Activated CD8-positive, alpha-beta memory T cell treated with anti-CD3 and anti-CD28 coated beads for 48 hours (primary cell): ENCODE measurements at regions not wholly inside any gene's neighbourhood (a gene's known extent, or its start where the extent isn't known, plus 50 kb on each side); places are given as distances from the start of the nearest gene placed in this dataset.
"Not testable (repeated sequence)": the region's sequence is repeated elsewhere in the genome, so short reads cannot be mapped to it uniquely, and the experiment has no call there.

Source experiments
- DNase-seq, 3 experiments: peaks; one replicate each; pipeline ENCODE4 v3.0.0-alpha.2; 2020; ENCODE audit warnings: low read depth in 2 of 3, low spot score in 2 of 3

DNA sequence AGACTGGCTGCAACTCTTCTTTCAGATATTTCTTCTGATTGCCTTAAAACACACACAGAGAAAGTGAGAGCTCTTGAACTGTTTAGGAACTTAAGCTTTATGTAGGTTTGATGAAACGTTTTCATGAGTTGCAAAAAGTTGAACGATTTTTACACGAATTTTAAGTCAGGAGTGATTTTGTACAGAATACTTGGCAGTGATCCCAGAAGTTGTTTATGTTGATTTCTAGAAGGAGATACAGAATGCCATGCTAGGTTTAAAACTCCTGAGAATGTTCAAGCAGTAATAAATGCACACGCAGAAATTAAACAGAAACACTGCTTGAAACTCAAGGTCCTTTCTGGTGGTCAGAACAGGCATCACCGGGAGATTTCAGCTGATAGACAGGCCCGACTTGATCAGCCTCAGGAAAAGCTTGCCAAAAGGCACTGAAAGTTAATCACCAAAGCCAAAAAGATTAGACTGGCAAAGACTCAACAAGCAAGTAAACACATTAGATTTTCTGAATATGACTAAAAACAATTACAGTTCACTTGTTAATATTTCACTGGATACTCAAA lies 123.1 kb downstream of the SOCS6 start:
- DNase-seq: no peak

DNA sequence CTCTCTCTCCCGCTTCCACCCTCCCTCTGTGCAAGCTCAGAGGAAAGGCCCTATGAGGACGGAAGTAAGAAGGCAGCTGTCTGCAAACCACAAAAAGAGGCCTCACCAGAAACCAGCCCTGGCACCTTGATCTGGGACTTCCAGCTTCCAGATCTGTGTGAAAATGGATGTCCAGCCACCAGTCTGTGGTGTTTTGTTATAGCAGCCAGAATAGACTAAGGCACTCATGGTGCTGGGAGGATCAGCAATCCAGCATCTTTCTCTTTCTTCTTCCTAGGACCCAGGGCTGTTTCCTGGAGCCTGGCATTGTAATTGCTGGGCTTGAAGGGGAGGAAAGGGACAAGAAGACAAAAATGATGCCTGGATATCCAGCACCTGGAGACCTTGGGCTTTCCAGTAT lies 122.5 kb downstream of the SOCS6 start:
- no peak for DNase-seq

DNA sequence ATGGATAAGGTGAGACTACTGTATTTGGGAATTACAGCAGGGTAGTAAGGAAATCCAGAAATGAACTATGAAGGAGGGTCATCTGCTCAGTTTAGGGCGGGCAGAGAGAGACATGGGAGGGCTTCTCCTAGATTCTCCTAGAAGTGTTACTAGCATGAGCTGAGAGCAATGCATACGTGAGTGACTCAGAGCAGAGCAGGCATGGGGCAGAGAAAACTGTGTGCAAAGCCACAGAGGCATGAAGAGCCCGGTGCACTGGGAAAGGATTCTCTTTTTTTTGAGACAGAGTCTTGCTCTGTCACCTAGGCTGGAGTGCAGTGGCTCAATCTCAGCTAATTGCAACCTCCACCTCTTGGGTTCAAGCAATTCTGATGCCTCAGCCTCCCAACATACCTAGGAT lies 116.2 kb downstream of the SOCS6 start:
- no peak for DNase-seq

DNA sequence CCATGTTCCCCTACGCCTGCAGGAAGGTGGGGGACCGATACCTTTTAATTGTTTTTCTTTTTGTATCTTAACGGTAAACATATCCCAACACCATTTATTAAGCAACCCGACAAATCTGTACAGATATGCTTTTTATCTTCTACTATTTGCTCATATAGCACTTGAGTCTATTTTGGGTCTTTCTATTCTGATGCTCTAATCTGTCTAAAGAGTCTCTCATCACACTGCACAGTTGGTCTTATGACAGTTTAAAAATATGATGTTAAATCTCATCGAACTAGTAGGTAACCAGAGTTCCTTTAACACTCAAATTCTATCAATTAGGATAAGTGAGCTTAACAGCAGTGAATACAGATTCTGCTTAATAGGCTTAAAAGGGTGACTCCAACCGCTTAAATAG lies 111.6 kb downstream of the SOCS6 start:
- no peak for DNase-seq

DNA sequence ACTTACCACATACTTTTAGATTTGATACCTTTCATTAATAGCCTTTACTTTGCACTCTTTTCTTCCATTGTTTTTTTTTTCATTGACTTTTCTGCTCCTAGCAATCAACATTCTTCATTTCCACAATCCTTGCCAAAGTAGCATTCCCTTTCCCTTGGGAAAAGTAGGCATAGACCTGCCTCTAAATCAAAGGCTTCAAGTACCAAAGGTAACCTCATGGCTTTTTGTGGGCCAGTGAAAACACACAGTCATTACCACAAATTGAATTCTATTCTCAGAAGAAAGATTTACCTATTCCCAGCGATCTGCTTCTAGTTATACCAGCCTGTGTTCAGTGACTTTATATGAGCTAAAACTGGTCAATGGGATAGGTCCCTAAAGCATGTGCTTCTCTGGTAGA lies 109.2 kb downstream of the SOCS6 start:
- DNase-seq: no peak

DNA sequence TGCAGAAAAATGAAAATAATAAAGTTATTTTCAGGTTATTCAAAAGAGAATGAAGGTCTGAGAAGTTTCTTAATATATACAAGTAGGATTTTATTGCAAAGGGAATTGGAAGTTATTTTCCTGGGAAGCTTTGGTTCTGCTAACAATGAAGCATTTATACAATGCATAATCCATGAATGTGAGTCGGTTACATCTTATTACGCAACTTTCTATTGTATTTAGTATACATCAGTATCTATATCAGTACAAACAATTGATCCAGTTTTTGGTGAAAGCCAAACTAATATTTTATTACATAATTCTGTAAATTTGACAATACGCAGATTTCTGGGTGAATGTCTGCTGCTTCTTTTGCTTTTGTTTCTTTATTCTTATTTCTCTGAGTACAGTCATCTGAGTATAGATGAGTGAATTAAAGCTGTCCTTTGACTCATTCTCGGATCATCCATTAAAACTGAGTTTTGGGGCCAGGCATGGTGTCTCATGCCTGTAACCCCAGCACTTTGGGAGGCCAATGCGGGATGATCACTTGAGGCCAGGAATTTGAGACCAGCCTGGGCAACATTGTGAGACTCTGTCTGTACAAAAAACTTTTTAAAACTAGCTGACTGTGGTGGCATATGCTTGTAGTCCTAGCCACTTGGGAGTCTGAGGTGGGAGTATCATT lies 108.5 kb downstream of the SOCS6 start:
- no peak for DNase-seq

DNA sequence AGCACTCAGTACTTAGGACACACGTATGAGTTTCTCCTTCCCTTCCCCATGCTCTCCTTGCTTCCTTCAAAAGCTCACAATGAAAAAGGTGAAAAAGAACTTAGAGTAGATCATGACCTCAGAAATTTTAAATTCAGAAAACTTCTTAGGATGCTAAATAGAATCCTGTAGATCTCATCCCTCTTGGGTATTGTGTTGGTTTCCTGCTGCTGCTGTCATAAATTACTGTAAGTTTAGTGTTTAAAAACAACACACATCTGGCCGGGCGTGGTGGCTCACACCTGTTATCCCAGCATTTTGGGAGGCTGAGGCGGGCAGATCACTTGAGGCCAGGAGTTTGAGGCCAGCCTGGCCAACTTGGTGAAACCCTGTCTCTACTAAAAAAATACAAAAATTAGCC lies 106.9 kb downstream of the SOCS6 start:
- not testable (repeated sequence) for DNase-seq

DNA sequence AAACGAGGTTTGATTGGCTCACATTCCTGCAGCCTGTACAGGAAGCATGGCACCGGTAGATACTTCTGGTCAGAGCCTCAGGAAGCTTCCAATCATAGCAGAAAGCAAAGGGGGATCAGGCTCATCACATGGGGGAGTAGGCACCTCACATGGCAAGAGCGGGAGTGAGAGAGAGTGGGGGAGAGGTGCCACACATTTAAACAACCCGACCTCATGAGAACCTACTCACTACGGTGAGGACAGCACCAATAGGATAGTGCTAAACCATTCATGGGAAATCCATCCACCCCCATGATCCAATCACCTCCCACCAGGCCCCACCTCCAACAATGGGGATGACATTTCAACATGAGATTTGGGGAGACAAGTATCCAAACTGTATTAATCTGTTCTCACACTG lies 105.8 kb downstream of the SOCS6 start:
- no peak for DNase-seq

DNA sequence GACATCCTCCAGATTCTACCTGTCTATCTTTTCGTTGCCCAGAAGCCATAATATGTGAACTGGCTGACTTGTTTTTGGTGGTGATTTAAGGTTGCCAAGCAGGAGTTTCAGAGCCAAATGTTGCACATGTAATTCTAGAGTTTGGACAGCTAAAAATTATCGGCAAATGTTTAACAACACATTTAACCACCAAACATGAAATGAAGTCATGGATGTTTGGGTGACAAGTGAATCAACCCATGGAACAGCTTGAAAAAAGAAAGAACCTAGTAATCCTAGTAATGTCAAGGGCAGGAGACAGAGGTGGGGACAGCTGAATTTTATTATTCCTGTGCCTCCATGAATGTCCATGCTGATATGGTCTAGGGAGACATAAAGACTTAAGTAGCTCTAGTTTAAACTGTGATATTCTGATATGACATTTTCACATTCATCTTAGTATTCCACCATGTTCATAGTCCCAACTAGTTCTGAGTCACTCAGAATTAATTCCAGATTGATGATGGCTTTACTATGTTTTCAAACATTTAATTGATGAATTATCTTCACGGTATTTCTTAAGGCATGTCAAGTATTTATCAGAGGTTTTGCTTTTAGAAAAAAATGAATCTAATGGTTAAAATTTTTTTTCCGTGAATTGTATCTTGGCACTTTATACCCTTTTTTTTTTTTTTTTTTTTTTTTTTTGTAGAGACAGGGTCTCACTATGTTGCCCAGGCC lies 101.7 kb downstream of the SOCS6 start:
- DNase-seq: no peak

DNA sequence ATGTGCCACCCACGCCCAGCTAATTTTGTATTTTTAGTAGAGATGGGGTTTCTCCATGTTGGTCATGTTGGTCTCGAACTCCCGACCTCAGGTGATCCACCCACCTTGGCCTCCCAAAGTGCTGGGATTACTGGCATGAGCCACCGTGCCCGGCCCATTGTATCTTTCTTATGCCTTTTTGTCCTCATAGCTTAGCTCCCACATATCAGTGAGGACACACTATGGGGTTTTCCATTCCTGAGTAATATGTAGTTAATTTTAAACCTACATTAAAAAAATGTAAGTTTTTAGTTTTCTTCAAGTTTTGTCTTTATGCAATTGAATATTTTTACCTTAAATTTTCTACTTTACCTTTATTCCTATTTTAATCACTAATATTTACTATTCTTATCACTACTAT lies 100.2 kb downstream of the SOCS6 start:
- not testable (repeated sequence) for DNase-seq

DNA sequence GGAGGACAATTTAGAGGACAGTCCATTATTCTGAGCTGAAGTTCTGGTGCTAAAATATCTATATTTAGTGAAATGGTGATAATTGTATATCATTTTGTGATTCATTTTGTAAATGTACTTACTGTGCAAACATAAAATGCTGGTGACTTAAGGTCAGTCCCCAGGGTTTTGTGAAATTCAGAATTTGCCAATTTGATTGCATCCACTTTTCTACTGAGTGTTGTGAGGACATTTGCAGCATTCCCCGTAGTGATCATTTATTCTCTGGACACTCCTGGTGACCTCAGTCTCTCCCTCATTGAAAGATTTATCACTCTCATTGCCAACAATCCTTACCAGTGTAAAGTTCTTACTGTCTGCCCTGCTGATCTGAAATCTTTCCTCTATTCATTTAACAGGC lies 98.2 kb downstream of the SOCS6 start:
- DNase-seq: no peak

DNA sequence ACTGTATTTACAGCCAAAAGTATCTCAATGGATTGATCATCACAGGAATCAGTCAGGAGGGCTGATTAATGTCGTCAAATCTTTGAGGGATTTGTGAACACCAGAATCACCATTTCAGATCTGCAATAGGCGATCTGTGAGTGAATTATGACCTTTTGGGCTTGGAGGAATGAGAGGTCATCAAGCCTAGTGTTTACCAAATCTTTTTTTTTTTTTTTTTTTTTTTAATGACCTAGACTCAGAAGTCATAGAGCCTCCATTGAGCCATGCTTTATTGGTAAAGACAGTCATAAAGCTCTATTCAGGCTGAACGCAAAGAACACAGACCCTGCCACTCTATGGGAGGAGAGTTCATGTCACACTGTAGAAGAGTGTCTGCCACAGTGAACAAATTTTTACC lies 97.7 kb downstream of the SOCS6 start:
- no peak for DNase-seq

DNA sequence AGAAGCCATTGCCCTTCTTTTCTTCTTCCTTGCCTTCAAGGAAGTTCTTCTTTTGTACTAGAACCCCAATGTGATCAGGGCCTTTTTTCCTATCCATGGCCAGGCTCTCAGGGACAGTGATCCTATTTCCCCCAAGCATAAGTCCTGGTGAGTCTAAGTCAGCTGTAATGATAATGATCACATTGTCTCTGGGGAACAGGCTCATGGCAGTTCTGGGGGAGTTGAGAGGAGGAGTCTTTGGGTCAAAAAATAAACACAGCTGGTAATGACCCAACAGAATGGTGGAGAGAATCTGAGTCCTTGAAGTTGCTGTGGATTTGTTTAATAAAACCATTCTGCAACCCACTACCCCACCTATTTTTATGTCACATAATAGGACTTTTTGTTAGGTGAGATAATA lies 96.6 kb downstream of the SOCS6 start:
- no peak for DNase-seq

DNA sequence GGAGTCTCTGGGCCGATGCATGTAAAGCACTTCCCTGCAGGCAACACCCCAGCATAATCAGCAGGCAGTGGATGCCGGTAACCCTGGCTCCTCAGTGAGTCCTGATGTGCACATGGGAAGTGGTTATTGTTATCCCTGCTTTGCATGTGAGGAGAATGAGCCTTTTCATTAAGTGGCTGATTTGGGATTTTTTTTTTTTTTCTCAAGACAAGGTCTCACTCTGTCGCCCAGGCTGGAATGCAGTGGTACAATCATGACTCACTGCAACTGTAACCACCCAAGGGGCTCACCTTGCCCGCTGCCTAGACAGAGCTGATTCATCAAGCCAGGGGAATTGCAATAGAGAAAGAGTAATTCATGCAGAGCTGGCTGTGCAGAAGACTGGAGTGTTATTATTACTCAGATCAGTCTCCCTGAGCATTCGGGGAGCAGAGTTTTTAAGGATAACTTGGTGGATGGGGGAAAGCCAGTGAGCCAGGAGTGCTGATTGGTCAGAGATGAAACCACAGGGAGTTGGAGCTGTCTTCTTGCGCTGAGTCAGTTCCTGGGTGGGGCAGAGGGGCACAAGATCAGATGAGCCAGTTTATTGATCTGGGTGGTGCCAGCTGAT lies 95.4 kb downstream of the SOCS6 start:
- DNase-seq: no peak

DNA sequence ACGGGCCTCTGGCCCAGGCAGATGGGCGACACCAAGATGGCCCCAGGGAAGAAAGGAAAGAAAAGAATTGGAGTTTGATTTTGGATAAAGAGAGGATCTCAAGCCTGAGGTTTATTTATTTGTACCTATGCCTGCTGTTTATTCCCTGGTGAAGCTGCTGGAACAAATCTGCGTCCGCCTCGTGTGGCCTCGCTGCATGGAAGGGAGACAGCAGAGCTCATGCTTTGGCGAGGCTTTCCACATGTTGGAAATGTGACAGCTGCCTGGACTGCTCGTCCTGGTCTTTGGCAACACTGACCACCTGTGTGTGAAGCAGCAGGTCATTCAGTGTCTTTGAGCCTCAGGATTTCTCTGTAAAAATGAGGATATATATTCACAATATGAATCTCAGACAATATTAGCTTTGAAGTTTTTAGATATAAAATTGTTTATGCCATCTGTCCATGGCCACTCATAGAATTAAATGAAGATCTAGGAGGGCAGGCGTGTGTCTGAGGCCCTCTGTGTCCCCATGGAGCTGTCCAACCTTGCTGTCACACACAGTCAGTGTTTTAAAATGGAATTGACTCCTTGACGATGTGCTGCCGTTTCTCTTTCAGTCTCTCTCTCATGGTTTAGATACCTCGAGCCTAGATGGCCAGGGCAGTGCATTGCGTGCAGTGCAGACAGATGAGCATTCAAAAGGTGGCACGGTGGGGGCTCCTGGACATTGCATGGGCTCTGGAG lies 94.3 kb downstream of the SOCS6 start:
- no peak for DNase-seq

DNA sequence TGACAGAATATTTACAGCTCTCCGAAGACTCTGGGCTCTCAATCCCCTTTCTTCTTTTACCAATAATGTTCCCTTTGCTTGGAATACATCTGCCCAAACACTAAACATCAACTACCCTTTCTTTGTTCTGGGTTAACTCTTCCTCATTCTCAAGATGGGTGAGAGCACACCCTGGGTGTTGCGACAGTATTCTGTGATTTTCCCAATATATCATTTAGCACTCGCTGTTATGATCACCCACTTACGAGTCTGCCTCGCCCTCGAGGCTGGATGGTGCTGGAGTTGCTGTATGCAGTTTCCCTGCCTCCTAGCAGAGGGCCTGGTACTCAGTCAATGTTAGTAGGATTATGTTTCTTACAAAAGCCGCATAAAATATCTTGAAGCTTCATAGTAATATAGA lies 93.2 kb downstream of the SOCS6 start:
- no peak for DNase-seq

DNA sequence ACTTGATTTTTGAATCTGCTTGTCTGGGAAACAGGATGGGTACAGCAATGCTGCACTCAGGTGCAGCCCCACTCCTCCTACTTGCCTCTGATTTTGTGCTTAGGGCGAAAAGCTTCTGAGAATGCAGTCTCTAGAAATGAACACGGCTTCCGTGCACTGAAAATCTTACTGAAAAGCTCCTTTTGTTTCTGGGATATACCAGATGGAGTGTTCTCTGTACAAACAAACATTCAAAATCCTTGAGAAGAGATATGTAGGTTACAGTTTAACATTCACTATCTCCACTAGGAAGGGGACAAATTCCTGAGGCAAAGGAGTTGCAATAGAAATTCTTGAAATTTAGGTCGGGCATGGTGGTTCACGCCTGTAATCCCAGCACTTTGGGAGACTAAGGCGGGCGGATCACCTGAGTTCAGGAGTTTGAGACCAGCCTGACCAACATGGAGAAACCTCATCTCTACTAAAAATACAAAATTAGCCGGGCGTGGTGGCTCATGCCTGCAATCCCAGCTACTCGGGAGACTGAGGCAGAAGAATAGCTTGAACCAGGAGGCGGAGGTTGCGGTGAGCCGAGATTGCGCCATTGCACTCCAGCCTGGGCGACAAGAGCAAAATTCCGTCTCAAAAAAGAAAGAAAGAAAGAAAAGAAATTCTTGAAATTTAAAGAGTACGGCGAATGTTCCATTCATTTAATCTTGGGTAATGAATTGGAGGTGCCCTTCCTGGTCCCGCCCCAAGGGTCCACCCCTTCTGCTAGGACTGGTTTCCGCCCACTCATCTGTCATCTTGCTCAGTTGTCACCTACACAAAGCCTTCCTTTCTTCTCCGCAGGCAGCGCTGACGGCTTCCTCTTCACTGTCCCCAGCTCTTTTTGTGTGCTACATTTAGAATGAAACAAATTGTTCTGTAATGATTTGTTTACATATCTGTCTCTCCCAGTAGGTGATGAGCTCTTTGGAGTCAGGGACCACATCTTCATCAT lies 92.4 kb downstream of the SOCS6 start:
- no peak for DNase-seq
